SK-N-SH treated with all-trans-retinoic acid at 6 μM for 48 hours (cell line): ENCODE measurements at regions not wholly inside any gene's neighbourhood (a gene's known extent, or its start where the extent isn't known, plus 50 kb on each side); places are given as distances from the start of the nearest gene placed in this dataset.

Experiments
- ATAC-seq: fragments of 200-7000 bp; cut with Tn5 transposase; 3 replicates; pipeline ENCODE4 v1.9.1; 2020; ENCODE audit warnings: mild to moderate bottlenecking, moderate library complexity
- ARNTL ChIP-seq: fragments of 450-650 bp; formaldehyde crosslinking; IDR thresholded peaks from 2 replicates; pipeline ENCODE4 v1.5.0; 2020; ENCODE audit warnings: low read depth, mild to moderate bottlenecking, moderate library complexity, borderline replicate concordance
- BACH2 ChIP-seq: fragments of 250-450 bp; sonication (Bioruptor Pico); IDR thresholded peaks from 2 replicates; pipeline ENCODE4 v1.9.0; 2021; ENCODE audit warnings: mild to moderate bottlenecking, borderline replicate concordance
- CREB5 ChIP-seq: fragments of 250-450 bp; sonication (Bioruptor Pico); IDR thresholded peaks from 2 replicates; pipeline ENCODE4 v1.5.1; 2020; ENCODE audit warnings: low read depth, mild to moderate bottlenecking, moderate library complexity
- CSDC2 ChIP-seq: fragments of 250-450 bp; sonication (Bioruptor Pico); IDR thresholded peaks from 2 replicates; pipeline ENCODE4 v1.5.0; 2020; ENCODE audit warnings: mild to moderate bottlenecking, moderate library complexity
- CSRNP3 ChIP-seq: fragments of 250-450 bp; sonication (Bioruptor Pico); IDR thresholded peaks from 2 replicates; pipeline ENCODE4 v1.5.1; 2021; ENCODE audit warnings: mild to moderate bottlenecking, moderate library complexity
- ESRRG ChIP-seq: fragments of 250-450 bp; sonication (Bioruptor Pico); IDR thresholded peaks from 2 replicates; pipeline ENCODE4 v1.6.1; 2021; ENCODE audit warnings: mild to moderate bottlenecking
- GLIS3 ChIP-seq: fragments of 250-450 bp; sonication (Bioruptor Pico); IDR thresholded peaks from 2 replicates; pipeline ENCODE4 v1.5.0; 2020; ENCODE audit warnings: mild to moderate bottlenecking, moderate library complexity
- OSR1 ChIP-seq: fragments of 250-450 bp; sonication (Bioruptor Pico); IDR thresholded peaks from 2 replicates; pipeline ENCODE4 v1.8.0; 2022; ENCODE audit warnings: moderate library complexity, mild to moderate bottlenecking, inconsistent platforms
- PATZ1 ChIP-seq: fragments of 250-450 bp; sonication (Bioruptor Pico); IDR thresholded peaks from 2 replicates; pipeline ENCODE4 v1.8.0; 2020; ENCODE audit warnings: mild to moderate bottlenecking, moderate library complexity, borderline replicate concordance
- POU6F1 ChIP-seq: fragments of 250-450 bp; sonication (Bioruptor Pico); IDR thresholded peaks from 2 replicates; pipeline ENCODE4 v1.8.0; 2021; ENCODE audit warnings: low read depth, mild to moderate bottlenecking, moderate library complexity, borderline replicate concordance
- PPARA ChIP-seq: fragments of 250-450 bp; sonication (Bioruptor Pico); IDR thresholded peaks from 2 replicates; pipeline ENCODE4 v1.5.0; 2020; ENCODE audit warnings: mild to moderate bottlenecking, borderline replicate concordance
- RARB ChIP-seq: fragments of 250-450 bp; sonication (Bioruptor Pico); IDR thresholded peaks from 2 replicates; pipeline ENCODE4 v1.8.0; 2021; ENCODE audit warnings: mild to moderate bottlenecking, moderate library complexity
- SNAI2 ChIP-seq: fragments of 250-450 bp; sonication (Bioruptor Pico); IDR thresholded peaks from 2 replicates; pipeline ENCODE4 v1.5.0; 2020; ENCODE audit warnings: mild to moderate bottlenecking, moderate library complexity
- TOX ChIP-seq: fragments of 250-450 bp; sonication (Bioruptor Pico); IDR thresholded peaks from 2 replicates; pipeline ENCODE4 v1.8.0; 2021; ENCODE audit warnings: mild to moderate bottlenecking, moderate library complexity, borderline replicate concordance
- TSHZ2 ChIP-seq: fragments of 250-450 bp; sonication (Bioruptor Pico); IDR thresholded peaks from 2 replicates; pipeline ENCODE4 v1.5.0; 2020; ENCODE audit warnings: mild to moderate bottlenecking, moderate library complexity
- ZC3H10 ChIP-seq: fragments of 250-450 bp; sonication (Bioruptor Pico); IDR thresholded peaks from 2 replicates; pipeline ENCODE4 v1.5.1; 2021; ENCODE audit warnings: mild to moderate bottlenecking, moderate library complexity
- ZFP3 ChIP-seq: fragments of 250-450 bp; sonication (Bioruptor Pico); IDR thresholded peaks from 2 replicates; pipeline ENCODE4 v1.5.0; 2020; ENCODE audit warnings: mild to moderate bottlenecking, moderate library complexity
- ZFP30 ChIP-seq: fragments of 450-650 bp; formaldehyde crosslinking; IDR thresholded peaks from 2 replicates; pipeline ENCODE4 v1.5.0; 2022; ENCODE audit warnings: mild to moderate bottlenecking, moderate library complexity
- ZNF565 ChIP-seq: fragments of 450-650 bp; formaldehyde crosslinking; conservative IDR thresholded peaks from 2 replicates; pipeline ENCODE4 v1.5.0; 2020; ENCODE audit warnings: low read depth, mild to moderate bottlenecking, moderate library complexity
- ZNF70 ChIP-seq: fragments of 450-650 bp; formaldehyde crosslinking; IDR thresholded peaks from 2 replicates; pipeline ENCODE4 v1.5.0; 2020; ENCODE audit warnings: mild to moderate bottlenecking, moderate library complexity
- ZNF8 ChIP-seq: fragments of 450-650 bp; formaldehyde crosslinking; IDR thresholded peaks from 2 replicates; pipeline ENCODE4 v1.5.0; 2020; ENCODE audit warnings: mild to moderate bottlenecking, moderate library complexity

- TF ChIP-seq RARB (CRISPR knock-in tag), result no peak
- no peak for ATAC-seq
Measured at GRCh38 chr12:125360540-125360939, 295.3 kb downstream of the AACS start.

- ATAC-seq, result no peak
- TF ChIP-seq OSR1 (no peak), CSRNP3 (CRISPR knock-in tag) (no peak), ZFP3 (CRISPR knock-in tag) (no peak), CSDC2 (no peak), POU6F1 (CRISPR knock-in tag) (no peak), ZNF70 (no peak), RARB (CRISPR knock-in tag) (no peak), TOX (CRISPR knock-in tag) (no peak), PPARA (CRISPR knock-in tag) (no peak), ZFP30 (no peak), ZNF8 (CRISPR knock-in tag) (no peak), SNAI2 (CRISPR knock-in tag) (no peak), ARNTL (CRISPR knock-in tag) (no peak), ZNF565 (CRISPR knock-in tag) (no peak), BACH2 (CRISPR knock-in tag) (no peak), ZC3H10 (CRISPR knock-in tag) (no peak), ESRRG (CRISPR knock-in tag) (no peak), PATZ1 (CRISPR knock-in tag) (no peak), CREB5 (CRISPR knock-in tag) (no peak), TSHZ2 (no peak)
- TF ChIP-seq, all 23 proteins: peak for 0
Measured at GRCh38 chr12:125371033-125371432, 305.8 kb downstream of the AACS start.

- ATAC-seq, result no peak
- TF ChIP-seq RARB (CRISPR knock-in tag) (no peak), ZNF70 (no peak), GLIS3 (no peak), CREB5 (CRISPR knock-in tag) (no peak), POU6F1 (CRISPR knock-in tag) (no peak), TSHZ2 (no peak), PATZ1 (CRISPR knock-in tag) (no peak), ZFP30 (no peak), PPARA (CRISPR knock-in tag) (no peak), ESRRG (CRISPR knock-in tag) (no peak)
Measured at GRCh38 chr12:125372085-125372484, 306.9 kb downstream of the AACS start.
